Activated CD8-positive, alpha-beta T cell treated with anti-CD3 and anti-CD28 coated beads for 36 hours (primary cell): ENCODE measurements at regions not wholly inside any gene's neighbourhood (a gene's known extent, or its start where the extent isn't known, plus 50 kb on each side); places are given as distances from the start of the nearest gene placed in this dataset.

Source experiments
- ATAC-seq: fragments of 200-7000 bp; cut with Tn5 transposase; one replicate; pipeline ENCODE4 v1.10.0; 2021; ENCODE audit warnings: mild to moderate bottlenecking, moderate library complexity
- CTCF ChIA-PET: fragments of 350-600 bp; sonication (Branson Sonifier 250); formaldehyde crosslinking; loops from one replicate; lab custom pipeline; 2021; ENCODE audit warnings: antibody characterized with exemption; lab: Charles Lee
- POLR2A ChIA-PET: fragments of 350-600 bp; sonication (Branson Sonifier 250); formaldehyde crosslinking; loops from one replicate; lab custom pipeline; 2021; ENCODE audit warnings: antibody characterized with exemption; lab: Charles Lee
- DNase-seq: peaks from one replicate; pipeline ENCODE4 v3.0.0-alpha.2; 2020
- H3K27ac Mint-ChIP-seq: one replicate; pipeline ENCODE4 v1.8.0; 2021; ENCODE audit warnings: mild to moderate bottlenecking, mixed read lengths
- H3K27me3 Mint-ChIP-seq: one replicate; pipeline ENCODE4 v1.8.0; 2021; ENCODE audit warnings: mixed read lengths
- H3K36me3 Mint-ChIP-seq: one replicate; pipeline ENCODE4 v1.8.0; 2021; ENCODE audit warnings: low read depth, mixed read lengths
- H3K4me1 Mint-ChIP-seq: one replicate; pipeline ENCODE4 v1.8.0; 2021; ENCODE audit warnings: low read depth, mixed read lengths
- H3K4me3 Mint-ChIP-seq: one replicate; pipeline ENCODE4 v1.8.0; 2021; ENCODE audit warnings: mild to moderate bottlenecking, moderate library complexity, mixed read lengths
- H3K9me3 Mint-ChIP-seq: one replicate; pipeline ENCODE4 v1.8.0; 2021; ENCODE audit warnings: mixed read lengths
- CTCF ChIP-seq: fragments of 200-600 bp; IDR thresholded peaks from one replicate; pipeline ENCODE4 v1.8.0; 2022; ENCODE audit warnings: antibody characterized with exemption, mild to moderate bottlenecking
- intact Hi-C: fragments of 100-400 bp; cut with micrococcal nuclease; formaldehyde crosslinking; loops from one replicate; pipeline ENCODE4 v1.10.0; 2022

GRCh38 chr2:145305889-145306288 lies 786.0 kb upstream of the ZEB2 start:
- ATAC-seq = no peak

DNA sequence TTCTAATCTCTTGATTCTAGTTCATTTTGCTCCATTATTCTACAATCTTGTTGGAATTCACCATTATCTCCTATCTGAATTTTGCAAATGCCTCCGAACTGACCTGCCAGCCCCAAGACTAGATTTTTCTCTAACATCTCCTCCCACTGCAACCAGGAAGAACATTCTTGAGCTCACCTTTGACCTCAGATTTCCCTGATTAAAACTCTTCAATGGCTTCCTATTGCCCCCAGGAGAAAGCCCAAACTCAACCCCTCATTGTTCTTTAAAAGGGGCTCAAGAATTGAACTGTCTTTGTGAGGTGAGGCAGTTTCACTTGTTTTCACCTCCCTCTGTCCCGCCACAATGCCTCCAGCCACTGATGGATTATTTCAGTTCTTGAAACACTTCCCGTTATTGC lies 784.6 kb upstream of the ZEB2 start:
- Mint-ChIP-seq H3K4me1 (no peaks in the 10 kb centered on the region), H3K36me3 (no peaks in the 10 kb centered on the region), H3K9me3 (no peaks in the 10 kb centered on the region), H3K27ac (no peak overlapping the region), H3K4me3 (no peak overlapping the region), H3K27me3 (peaks cover 1% of the 10 kb centered on the region)
- intact Hi-C loops = no loop called here
- ChIA-PET CTCF (no interaction called here), POLR2A (no interaction called here)
- DNase-seq (no peak), ATAC-seq (no peak)
- no peak for TF ChIP-seq CTCF

More at GRCh38 chr2:145305889-145306288, 786.0 kb upstream of the ZEB2 start:
- no peak overlapping the region for H3K27ac Mint-ChIP-seq
- no peaks in the 10 kb centered on the region for H3K36me3 Mint-ChIP-seq
- intact Hi-C loops = no loop called here
- H3K9me3 Mint-ChIP-seq = no peaks in the 10 kb centered on the region
- no peak for TF ChIP-seq CTCF
- H3K27me3 Mint-ChIP-seq = peaks cover 1% of the 10 kb centered on the region
- POLR2A ChIA-PET = no interaction called here
- H3K4me1 Mint-ChIP-seq = no peaks in the 10 kb centered on the region
- CTCF ChIA-PET = no interaction called here
- H3K4me3 Mint-ChIP-seq = no peak overlapping the region
- DNase-seq = no peak

DNA sequence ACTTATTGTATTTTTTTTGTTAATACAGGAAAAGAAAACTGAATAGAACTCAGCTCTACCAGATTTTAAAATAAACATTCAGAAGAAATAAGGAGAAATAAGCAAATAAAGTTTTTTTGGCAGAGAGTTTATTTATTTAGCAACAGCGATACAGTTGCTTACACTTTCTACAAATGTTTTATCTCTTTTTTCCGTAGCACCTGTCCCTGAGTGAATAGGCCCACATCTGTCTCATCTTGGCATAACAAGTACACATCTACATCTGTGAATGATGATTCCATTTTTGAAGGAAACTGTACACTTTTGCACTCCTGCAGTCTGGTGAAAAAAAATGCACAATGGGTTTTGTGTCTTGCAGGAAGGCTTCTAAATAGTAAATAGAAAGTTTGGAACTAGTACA lies 783.6 kb upstream of the ZEB2 start:
- DNase-seq = no peak
- H3K4me3 Mint-ChIP-seq = no peak overlapping the region
- no peak for ATAC-seq
- no peaks in the 10 kb centered on the region for H3K36me3 Mint-ChIP-seq
- H3K4me1 Mint-ChIP-seq = no peaks in the 10 kb centered on the region
- ChIA-PET POLR2A (no interaction called here), CTCF (no interaction called here)
- intact Hi-C loops = no loop called here
- no peaks in the 10 kb centered on the region for H3K9me3 Mint-ChIP-seq
- H3K27ac Mint-ChIP-seq = no peak overlapping the region
- H3K27me3 Mint-ChIP-seq = peaks cover 1% of the 10 kb centered on the region
- no peak for TF ChIP-seq CTCF

DNA sequence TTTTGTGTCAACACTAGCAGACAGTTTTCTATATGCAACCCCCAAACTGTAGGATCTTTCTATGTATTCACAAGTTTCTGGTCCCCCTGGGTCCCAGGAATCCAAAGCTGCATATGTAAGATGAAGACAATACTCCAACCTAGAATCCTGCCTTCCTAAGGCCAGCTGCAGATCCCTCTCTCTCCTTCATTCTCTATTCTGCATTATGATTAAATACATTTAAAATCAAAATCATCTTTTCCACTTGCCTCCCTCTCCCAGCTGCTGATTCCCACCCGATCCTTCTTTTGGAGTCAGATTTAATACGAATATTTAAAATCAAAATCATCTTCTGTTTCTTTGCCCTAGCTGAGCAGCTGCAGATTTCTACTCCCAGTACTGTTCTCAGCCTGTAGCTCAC lies 783.0 kb upstream of the ZEB2 start:
- CTCF ChIA-PET = no interaction called here
- ATAC-seq = no peak
- H3K4me1 Mint-ChIP-seq = no peaks in the 10 kb centered on the region

GRCh38 chr2:145302451-145302850 lies 782.5 kb upstream of the ZEB2 start:
- no peaks in the 10 kb centered on the region for H3K9me3 Mint-ChIP-seq
- H3K4me1 Mint-ChIP-seq = no peaks in the 10 kb centered on the region
- ChIA-PET CTCF (no interaction called here), POLR2A (no interaction called here)
- ATAC-seq (no peak), DNase-seq (no peak)
- H3K27me3 Mint-ChIP-seq = peaks cover 2% of the 10 kb centered on the region
- H3K36me3 Mint-ChIP-seq = no peaks in the 10 kb centered on the region
- no peak overlapping the region for H3K4me3 Mint-ChIP-seq
- intact Hi-C loops = no loop called here
- H3K27ac Mint-ChIP-seq = no peak overlapping the region
- no peak for TF ChIP-seq CTCF

More for the DNA sequence above, 783.0 kb upstream of the ZEB2 start:
- DNase-seq = no peak
- Mint-ChIP-seq H3K36me3 (no peaks in the 10 kb centered on the region), H3K4me3 (no peak overlapping the region), H3K27ac (no peak overlapping the region), H3K27me3 (peaks cover 2% of the 10 kb centered on the region), H3K9me3 (no peaks in the 10 kb centered on the region)
- TF ChIP-seq CTCF = no peak
- intact Hi-C loops = no loop called here
- POLR2A ChIA-PET = no interaction called here
